Ovary (tissue), 3 donors: ENCODE measurements at regions not wholly inside any gene's neighbourhood (a gene's known extent, or its start where the extent isn't known, plus 50 kb on each side); places are given as distances from the start of the nearest gene placed in this dataset.

Experiments used
- CTCF ChIP-seq, 3 donors: fragments of 450-650 bp in 2 of 3; fragments of 200-600 bp in 1 of 3; IDR thresholded peaks; one replicate each; pipeline versions ENCODE4 v1.5.1 to v1.8.0; 2016 to 2022; ENCODE audit warnings: antibody characterized with exemption in 3 of 3, mild to moderate bottlenecking in 1 of 3
- EP300 ChIP-seq: sonication (generic); formaldehyde crosslinking; IDR thresholded peaks from one replicate; pipeline ENCODE4 v1.6.1; 2017; ENCODE audit warnings: antibody characterized with exemption
- donor health status: DM: no; HTN: no; CAD: no.

GRCh38 chr20:50342638-50343102 lies 152.0 kb downstream of the CEBPB start:
- TF ChIP-seq EP300: no peak
- TF ChIP-seq CTCF (IDR thresholded peaks at IDR 0.05): no peak
